Left lung (tissue), 4 donors: ENCODE measurements at regions not wholly inside any gene's neighbourhood (a gene's known extent, or its start where the extent isn't known, plus 50 kb on each side); places are given as distances from the start of the nearest gene placed in this dataset.
"Not testable (repeated sequence)": the region's sequence is repeated elsewhere in the genome, so short reads cannot be mapped to it uniquely, and the experiment has no call there.

Source experiments
- ATAC-seq: fragments of 200-7000 bp; cut with Tn5 transposase; one replicate; pipeline ENCODE4 v1.9.1; 2020; ENCODE audit warnings: moderate library complexity
- DNase-seq, 4 donors: peaks; one replicate each; pipeline ENCODE4 v3.0.0-alpha.2; 2013 to 2020
- H3K27ac ChIP-seq, 2 donors: fragments of 200-600 bp; sonication (generic) in 1 of 2; one replicate each; pipeline versions ENCODE4 v1.5.0 to v1.8.0; 2020 to 2021
- H3K27me3 ChIP-seq, 2 donors: fragments of 200-600 bp; sonication (generic) in 1 of 2; one replicate each; pipeline versions ENCODE4 v1.5.0 to v1.8.0; 2020 to 2021
- H3K36me3 ChIP-seq, 2 donors: fragments of 200-600 bp; sonication (generic) in 1 of 2; one replicate each; pipeline versions ENCODE4 v1.5.0 to v1.8.0; 2020 to 2021
- H3K4me1 ChIP-seq, 2 donors: fragments of 200-600 bp; one replicate each; pipeline ENCODE4 v1.8.0; 2021
- H3K4me3 ChIP-seq, 2 donors: fragments of 200-600 bp; sonication (generic) in 1 of 2; one replicate each; pipeline versions ENCODE4 v1.5.0 to v1.8.0; 2020 to 2021; ENCODE audit warnings: mild to moderate bottlenecking in 1 of 2
- H3K9me3 ChIP-seq, 2 donors: fragments of 200-600 bp; sonication (generic) in 1 of 2; one replicate each; pipeline versions ENCODE4 v1.5.0 to v1.8.0; 2020 to 2021
- CTCF ChIP-seq, 2 donors: fragments of 200-600 bp; sonication (generic) in 1 of 2; IDR thresholded peaks; one replicate each; pipeline versions ENCODE4 v1.5.0 to v1.8.0; 2021; ENCODE audit warnings: antibody characterized with exemption in 2 of 2
- intact Hi-C, 2 donors: fragments of 100-400 bp; cut with DNase I; formaldehyde crosslinking; loops; one replicate each; pipeline versions ENCODE4 v1.11.2 to v1.14.2; 2022
- donor health status: DM: no; HTN: yes; CAD: no.
- donor health status: DM: no; HTN: no; CAD: no.

- no peak overlapping the region for H3K27ac ChIP-seq
- no peaks in the 10 kb centered on the region for H3K36me3 ChIP-seq
- H3K4me3 ChIP-seq = no peak overlapping the region
- peaks cover 0 to 16% of the 10 kb centered on the region in 2 donors for H3K27me3 ChIP-seq
- no peak for TF ChIP-seq CTCF (IDR thresholded peaks at IDR 0.05)
- intact Hi-C loops = no loop called here
- peaks cover 0 to 36% of the 10 kb centered on the region in 2 donors for H3K9me3 ChIP-seq
- DNase-seq = peak in 1 of 4 donors; percentile 78
- H3K4me1 ChIP-seq = no peaks in the 10 kb centered on the region
- ATAC-seq = no peak
Observed at GRCh38 chr17:26731005-26731921, 562.7 kb upstream of the WSB1 start.

GRCh38 chr17:26731926-26732325, 562.0 kb upstream of the WSB1 start:
- peak in 1 of 4 donors; percentile 80 for DNase-seq
- H3K4me1 ChIP-seq, H3K4me3 ChIP-seq, intact Hi-C loops, H3K36me3 ChIP-seq, H3K27ac ChIP-seq, ATAC-seq: not testable (repeated sequence)
- peaks cover 0 to 41% of the 10 kb centered on the region in 2 donors for H3K9me3 ChIP-seq
- H3K27me3 ChIP-seq = peaks cover 0 to 16% of the 10 kb centered on the region in 2 donors

GRCh38 chr17:26734775-26735174, 559.1 kb upstream of the WSB1 start:
- ATAC-seq, H3K4me3 ChIP-seq, DNase-seq, intact Hi-C loops, H3K36me3 ChIP-seq, H3K4me1 ChIP-seq, H3K27ac ChIP-seq: not testable (repeated sequence)
- Histone ChIP-seq H3K27me3 (peaks cover 0 to 16% of the 10 kb centered on the region in 2 donors), H3K9me3 (peaks cover 0 to 53% of the 10 kb centered on the region in 2 donors)

- H3K4me1 ChIP-seq, H3K4me3 ChIP-seq, intact Hi-C loops, H3K36me3 ChIP-seq, ATAC-seq, H3K27ac ChIP-seq: not testable (repeated sequence)
- H3K27me3 ChIP-seq = peaks cover 0 to 14% of the 10 kb centered on the region in 2 donors
- peaks cover 0 to 56% of the 10 kb centered on the region in 2 donors for H3K9me3 ChIP-seq
- DNase-seq = peak in 1 of 4 donors; percentile 20
Observed at GRCh38 chr17:26735977-26736376, 557.9 kb upstream of the WSB1 start.

- peaks cover 0 to 23% of the 10 kb centered on the region in 2 donors for H3K27me3 ChIP-seq
- H3K9me3 ChIP-seq = peaks cover 0 to 13% of the 10 kb centered on the region in 2 donors
- no peaks in the 10 kb centered on the region for H3K36me3 ChIP-seq
- intact Hi-C loops = no loop called here
- no peak for TF ChIP-seq CTCF (IDR thresholded peaks at IDR 0.05)
- DNase-seq = peak in 1 of 4 donors; percentile 54
- H3K27ac ChIP-seq = no peak overlapping the region
- H3K4me3 ChIP-seq = no peak overlapping the region
- no peak for ATAC-seq
- no peaks in the 10 kb centered on the region for H3K4me1 ChIP-seq
Observed at GRCh38 chr17:26765860-26766709, 527.8 kb upstream of the WSB1 start.

- no peak for ATAC-seq
- TF ChIP-seq CTCF (IDR thresholded peaks at IDR 0.05) = no peak
- peaks cover 0 to 23% of the 10 kb centered on the region in 2 donors for H3K27me3 ChIP-seq
- DNase-seq = peak in 1 of 4 donors; percentile 43
- H3K36me3 ChIP-seq = no peaks in the 10 kb centered on the region
- peaks cover 0 to 12% of the 10 kb centered on the region in 2 donors for H3K9me3 ChIP-seq
- intact Hi-C loops = no loop called here
- H3K27ac ChIP-seq = no peak overlapping the region
- no peak overlapping the region for H3K4me3 ChIP-seq
- no peaks in the 10 kb centered on the region for H3K4me1 ChIP-seq
Observed at GRCh38 chr17:26766743-26767142, 527.2 kb upstream of the WSB1 start.
